ENCODE measurements at regions not wholly inside any gene's neighbourhood (a gene's known extent, or its start where the extent isn't known, plus 50 kb on each side); places are given as distances from the start of the nearest gene placed in this dataset.

DNA sequence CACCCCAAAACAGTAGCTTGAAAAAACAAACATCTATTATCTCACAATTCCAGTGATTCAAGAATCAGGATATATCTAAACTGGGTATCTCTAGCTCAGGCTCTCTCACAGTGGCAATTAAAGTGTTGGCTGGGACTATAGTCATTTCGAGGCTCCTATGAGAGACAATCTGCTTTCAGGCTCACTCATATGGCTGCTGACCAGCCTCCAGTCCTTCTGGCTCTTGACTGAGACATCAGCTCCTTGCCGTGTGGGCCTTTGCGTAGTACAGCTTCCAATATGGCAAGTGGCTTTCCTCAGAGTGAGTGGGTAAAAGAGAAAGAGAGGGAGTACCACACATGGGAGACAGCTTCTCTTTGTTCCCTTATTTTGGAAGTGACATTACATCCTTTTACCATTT lies 327.2 kb downstream of the CENPW start:
- TF ChIP-seq, protein P1, sequence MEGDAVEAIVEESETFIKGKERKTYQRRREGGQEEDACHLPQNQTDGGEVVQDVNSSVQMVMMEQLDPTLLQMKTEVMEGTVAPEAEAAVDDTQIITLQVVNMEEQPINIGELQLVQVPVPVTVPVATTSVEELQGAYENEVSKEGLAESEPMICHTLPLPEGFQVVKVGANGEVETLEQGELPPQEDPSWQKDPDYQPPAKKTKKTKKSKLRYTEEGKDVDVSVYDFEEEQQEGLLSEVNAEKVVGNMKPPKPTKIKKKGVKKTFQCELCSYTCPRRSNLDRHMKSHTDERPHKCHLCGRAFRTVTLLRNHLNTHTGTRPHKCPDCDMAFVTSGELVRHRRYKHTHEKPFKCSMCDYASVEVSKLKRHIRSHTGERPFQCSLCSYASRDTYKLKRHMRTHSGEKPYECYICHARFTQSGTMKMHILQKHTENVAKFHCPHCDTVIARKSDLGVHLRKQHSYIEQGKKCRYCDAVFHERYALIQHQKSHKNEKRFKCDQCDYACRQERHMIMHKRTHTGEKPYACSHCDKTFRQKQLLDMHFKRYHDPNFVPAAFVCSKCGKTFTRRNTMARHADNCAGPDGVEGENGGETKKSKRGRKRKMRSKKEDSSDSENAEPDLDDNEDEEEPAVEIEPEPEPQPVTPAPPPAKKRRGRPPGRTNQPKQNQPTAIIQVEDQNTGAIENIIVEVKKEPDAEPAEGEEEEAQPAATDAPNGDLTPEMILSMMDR (IDR thresholded peaks at IDR 0.05), result no peak
- TF ChIP-seq POLR2A (IDR thresholded peaks at IDR 0.05), result no peak
